H4 (cell line): ENCODE measurements at regions not wholly inside any gene's neighbourhood (a gene's known extent, or its start where the extent isn't known, plus 50 kb on each side); places are given as distances from the start of the nearest gene placed in this dataset.
"Not testable (repeated sequence)": the region's sequence is repeated elsewhere in the genome, so short reads cannot be mapped to it uniquely, and the experiment has no call there.

Source experiments
- DNase-seq: peaks from one replicate; pipeline ENCODE4 v3.0.0-alpha.2; 2015; ENCODE audit warnings: low spot score

- no peak for DNase-seq
These were observed 194.9 kb downstream of the LRATD1 start for GRCh38 chr2:14827226-14828023.

GRCh38 chr2:14828223-14828622 is 195.7 kb downstream of the LRATD1 start:
- no peak for DNase-seq

DNA sequence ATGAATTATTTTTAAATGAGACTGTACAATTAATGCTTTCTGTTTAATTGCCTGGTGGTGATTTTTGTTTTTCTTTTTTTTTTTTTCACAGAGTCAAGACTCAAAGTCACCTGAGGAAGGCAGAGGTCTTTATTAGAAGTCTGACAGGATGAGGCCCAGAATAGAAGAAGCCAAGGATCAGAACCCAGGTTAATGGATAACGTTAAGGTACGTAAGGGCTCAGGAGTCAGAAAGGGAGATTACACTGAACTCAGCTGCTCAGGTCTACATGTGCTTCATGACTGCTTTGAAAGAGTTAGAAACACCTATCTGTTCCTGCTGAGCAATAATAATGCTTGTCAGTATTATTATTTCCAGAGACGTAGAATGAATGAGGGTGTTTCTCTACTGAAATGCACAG is 196.5 kb downstream of the LRATD1 start:
- no peak for DNase-seq

- DNase-seq = no peak
These were observed 198.9 kb downstream of the LRATD1 start for GRCh38 chr2:14831458-14831857.

DNA sequence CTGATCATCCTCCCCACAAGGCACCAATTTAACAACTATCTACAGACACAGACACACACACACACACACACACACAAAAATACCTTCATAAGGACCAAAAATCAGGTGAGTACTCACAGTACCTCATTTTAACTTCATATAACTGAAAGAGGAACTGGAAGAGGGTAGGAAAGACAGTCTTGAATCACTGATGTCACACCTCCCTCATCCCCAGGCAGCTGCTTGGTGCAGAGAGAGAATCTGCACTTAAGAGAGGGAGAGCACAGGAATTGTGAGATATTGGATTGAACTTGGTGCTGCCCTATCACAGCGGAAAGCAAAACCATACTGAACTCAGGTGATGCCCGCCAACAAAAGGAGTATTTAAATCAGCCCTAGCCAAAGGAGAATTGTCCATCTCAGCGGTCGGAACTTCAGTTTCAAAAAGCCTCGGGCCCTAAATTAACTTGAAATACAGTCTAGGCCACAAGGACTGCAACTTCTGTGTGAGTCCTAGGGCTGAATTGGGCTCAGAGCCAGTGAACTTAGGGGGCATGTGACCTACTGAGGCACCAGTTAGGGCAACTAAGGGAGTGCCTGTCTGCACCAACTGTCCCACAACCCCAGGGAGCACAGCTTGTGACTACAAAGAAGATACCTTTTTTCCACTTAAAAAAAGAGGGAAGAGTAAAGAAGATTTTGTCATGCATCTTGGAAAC is 211.1 kb downstream of the LRATD1 start:
- no peak for DNase-seq

DNA sequence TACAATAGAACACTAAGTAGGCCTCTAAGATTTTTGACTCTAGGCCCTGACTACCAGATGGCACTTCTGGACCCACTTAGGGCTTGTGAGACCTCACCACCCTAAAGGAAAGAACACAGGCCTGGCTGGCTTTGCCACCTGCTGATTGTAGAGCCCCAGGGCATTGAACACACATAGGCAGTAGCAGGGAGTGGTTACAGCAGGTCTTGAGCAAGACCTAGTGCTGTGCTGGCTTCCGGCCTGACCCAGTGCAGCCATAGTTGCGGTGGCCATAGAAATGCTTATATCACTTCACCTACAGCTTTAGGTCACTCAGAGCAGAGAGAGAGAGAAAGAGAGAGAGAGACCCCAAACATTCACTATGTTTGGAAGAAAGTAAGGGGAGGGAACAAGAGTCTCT is 223.2 kb downstream of the LRATD1 start:
- no peak for DNase-seq

DNA sequence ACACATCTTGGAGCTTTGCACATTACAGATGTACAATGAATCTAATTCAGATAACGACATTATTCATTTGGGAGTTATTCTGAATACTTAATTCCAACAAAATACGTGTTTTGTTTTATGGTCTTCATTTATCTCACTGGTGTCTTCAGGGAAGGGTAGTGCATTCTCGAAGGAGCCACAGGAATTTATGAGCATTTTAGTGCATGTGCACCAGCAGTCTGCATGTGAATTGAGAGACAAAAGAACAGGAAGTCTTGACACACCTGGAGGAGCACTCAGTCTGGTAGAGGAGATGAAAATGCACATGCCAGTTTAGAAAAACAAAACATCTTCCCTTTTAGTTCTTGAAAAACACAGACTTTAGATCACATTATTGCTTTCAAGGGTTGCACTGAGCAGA is 228.7 kb downstream of the LRATD1 start:
- no peak for DNase-seq

GRCh38 chr2:14866736-14867352 is 234.3 kb downstream of the LRATD1 start:
- DNase-seq = no peak

DNA sequence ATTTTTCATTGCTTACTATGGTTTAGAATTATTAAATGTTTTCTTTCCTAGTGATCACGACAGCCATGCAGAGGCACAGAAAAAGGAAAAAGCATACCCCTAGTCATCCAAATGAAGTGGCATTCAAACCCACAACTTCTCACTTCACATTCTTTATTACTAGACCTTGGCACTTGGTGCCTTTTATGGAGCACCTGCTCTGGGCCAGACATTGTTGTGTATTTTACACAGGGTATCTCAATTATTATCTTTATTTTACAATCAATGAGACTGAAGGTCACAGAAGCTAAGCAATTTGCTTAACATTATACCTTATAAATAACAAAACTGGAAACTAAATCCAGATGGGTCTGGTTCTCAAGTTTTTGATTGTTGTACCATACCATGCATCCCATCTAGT is 235.3 kb downstream of the LRATD1 start:
- no peak for DNase-seq

DNA sequence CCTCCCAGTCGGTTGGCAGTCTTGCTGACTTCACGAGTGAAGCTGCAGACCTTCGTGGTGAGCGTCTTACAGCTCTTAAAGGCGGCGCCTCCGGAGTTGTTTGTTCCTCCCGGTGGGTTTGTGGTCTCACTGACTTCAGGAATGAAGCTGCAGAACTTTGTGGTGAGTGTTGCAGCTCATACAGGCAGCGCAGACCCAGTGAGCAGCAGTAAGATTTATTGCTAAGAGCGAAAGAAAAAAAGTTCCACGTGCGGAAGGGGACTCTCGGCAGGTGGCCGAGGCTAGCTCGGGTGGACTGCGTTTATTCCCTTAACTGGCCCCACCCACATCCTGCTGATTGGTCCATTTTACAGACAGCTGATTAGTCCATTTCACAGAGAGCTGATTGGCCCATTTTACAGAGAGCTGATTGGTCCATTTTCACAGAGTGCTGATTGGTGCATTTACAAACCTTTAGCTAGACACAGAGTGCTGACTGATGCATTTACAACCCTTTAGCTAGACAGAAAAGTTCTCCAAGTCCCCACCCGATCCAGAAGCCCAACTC is 240.3 kb downstream of the LRATD1 start:
- DNase-seq = no peak

DNA sequence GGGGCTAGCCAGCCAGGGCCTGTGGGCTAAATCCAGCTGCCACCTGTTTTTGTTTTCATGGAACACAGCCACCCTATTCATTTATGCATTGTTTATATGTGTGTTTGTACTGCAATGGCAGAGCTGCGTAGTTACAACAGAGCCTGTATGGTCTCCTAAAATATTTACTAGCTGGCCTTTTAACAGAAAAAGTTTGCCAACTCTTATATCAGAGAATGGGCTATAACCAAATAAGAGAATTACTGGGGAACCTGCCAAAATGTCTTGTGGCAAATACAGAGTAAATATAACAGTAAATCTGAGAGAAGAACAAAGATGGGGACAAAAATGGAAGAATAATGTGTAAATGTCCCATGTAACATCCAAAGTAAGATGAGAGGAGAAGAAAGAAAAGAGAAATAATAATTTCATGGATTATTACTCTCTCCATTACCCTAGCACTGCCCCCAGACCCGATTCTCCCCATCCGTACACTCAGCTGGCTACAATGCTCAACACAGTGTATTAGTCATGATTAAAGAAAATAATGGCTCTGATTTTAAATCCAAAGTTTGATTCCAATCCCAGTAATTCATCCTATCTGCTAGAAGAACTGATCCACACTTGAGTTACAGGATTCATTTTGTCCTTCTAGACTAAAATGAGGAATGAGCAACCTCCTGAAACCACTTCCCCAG is 249.3 kb downstream of the LRATD1 start:
- DNase-seq = peak; percentile 10

DNA sequence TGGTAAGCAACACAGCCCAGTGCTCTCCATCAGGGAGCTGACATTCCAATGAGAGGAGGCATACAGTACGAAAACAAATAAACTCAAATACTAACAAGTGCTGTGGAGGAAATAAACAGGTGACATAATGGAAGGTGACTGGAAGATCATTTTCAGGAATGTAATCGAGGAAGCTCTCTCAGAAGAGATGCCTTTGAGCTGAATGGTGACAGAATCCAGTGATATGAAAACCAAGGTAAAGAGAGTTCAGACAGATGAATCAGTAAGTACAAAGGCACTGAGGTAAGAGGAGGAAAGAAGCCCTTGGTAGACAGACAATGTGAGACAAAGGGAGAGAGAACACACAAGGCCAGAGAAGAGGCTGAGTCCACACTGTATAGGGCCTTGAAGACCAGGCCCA is 252.1 kb downstream of the LRATD1 start:
- DNase-seq = no peak

- DNase-seq = no peak
These were observed 259.0 kb downstream of the LRATD1 start for GRCh38 chr2:14891546-14891945.

DNA sequence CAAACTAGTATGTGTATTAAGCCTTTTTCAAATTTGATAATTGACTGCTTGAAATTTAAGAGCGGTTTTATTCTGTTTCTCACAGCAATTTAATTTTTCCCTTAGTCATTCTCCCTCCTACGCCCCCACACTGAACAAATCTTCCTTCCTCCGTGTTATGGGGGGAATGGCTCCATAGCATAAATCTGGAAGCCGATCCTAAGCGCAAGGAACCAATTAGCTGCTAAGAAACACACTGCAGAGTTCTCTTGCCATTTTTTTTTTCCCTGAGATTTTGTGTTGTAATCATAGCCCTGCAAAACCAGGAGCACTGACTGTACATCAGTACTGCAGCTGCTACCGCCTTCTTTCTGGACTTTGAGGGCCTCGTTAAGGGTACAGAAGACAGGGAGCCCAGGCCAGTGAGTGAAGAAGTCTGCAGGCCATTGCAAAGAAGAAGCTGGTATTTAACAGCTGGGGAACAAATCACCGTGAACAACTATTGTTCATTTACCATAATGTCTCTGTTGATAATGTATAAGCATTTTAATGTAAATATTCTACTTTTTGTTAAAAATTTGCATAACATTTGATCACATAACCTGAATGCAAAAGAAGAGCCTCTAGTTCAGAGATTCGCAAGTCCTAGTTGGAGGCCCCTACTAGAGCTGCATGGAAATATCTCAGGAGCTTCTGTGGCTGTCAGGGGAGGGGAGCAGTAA is 264.0 kb downstream of the LRATD1 start:
- DNase-seq = no peak

DNA sequence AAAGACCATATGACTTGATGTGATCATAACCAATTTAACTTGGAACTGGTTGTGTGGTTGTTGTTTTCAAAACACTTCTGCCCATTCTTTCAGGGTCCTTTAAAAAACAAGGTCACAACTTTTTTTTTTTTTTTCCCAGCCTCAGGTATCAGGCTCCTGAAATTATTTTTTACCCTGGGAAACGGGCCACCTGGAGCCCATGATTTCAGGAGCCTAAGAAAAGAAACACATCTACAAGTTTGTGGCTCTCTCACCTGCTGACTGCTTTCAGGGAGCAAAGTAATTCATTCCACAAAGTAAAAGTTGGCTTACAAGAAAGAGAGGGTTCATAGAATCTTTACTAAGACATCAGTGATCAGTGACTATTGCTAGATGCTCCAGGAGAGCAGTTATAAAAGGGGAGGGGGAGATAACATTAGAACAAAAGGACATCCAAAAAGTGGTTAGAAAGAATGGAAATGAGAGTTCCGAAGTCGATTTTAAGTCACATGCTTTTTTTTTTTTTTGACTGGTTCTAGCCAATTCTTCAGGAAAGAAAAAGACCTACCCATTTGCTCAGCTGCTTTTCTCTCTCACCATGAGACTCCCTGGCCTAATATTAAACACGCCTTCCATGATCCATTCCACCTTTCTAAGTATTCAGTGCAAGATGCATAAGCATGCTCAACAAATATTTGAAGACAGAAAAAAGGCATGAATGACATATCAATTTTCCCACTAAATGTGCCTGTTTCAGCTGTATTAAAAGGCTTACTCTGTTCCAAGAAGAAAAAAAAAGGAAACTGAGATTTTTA is 267.3 kb downstream of the LRATD1 start:
- no peak for DNase-seq

- DNase-seq = no peak
These were observed 269.2 kb downstream of the LRATD1 start for GRCh38 chr2:14901737-14902136.

- no peak for DNase-seq
These were observed 270.4 kb downstream of the LRATD1 start for GRCh38 chr2:14902953-14903352.

GRCh38 chr2:14903709-14904374 is 271.3 kb downstream of the LRATD1 start:
- DNase-seq = peak; percentile 39

DNA sequence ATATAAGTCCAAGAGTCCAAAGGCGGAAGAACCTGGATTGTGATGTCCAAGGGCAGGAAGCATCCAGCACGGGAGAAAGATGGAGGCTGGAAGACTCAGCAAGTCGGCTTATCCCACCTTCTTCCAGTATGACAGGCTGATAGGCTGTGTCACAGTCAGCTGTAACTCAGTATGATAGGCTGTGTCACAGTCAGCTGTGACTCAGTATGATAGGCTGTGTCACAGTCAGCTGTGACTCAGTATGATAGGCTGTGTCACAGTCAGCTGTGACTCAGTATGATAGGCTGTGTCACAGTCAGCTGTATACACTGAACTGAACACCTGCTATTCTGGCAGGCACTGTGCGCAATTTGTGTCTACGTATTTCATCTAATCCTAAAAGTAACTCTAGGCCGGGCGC is 271.9 kb downstream of the LRATD1 start:
- not testable (repeated sequence) for DNase-seq

- DNase-seq = no peak
These were observed 273.1 kb downstream of the LRATD1 start for GRCh38 chr2:14905571-14905970.
